PC-3 (cell line): ENCODE measurements at regions not wholly inside any gene's neighbourhood (a gene's known extent, or its start where the extent isn't known, plus 50 kb on each side); places are given as distances from the start of the nearest gene placed in this dataset.

ENCODE experiments used
- CTCF ChIP-seq: fragments of 300-600 bp; sonication (generic); conservative IDR thresholded peaks from 2 replicates; pipeline ENCODE4 v1.5.1; 2017; ENCODE audit warnings: antibody characterized with exemption, low read depth, mild to moderate bottlenecking, low read length
- EZH2 ChIP-seq: fragments of 300-600 bp; sonication (generic); IDR thresholded peaks from one replicate; pipeline ENCODE4 v1.6.1; 2017; ENCODE audit warnings: antibody characterized with exemption, mild to moderate bottlenecking, low read length; ENCODE audit not compliant: unreplicated experiment
- EZH2phosphoT487 ChIP-seq: fragments of 300-600 bp; sonication (generic); IDR thresholded peaks from 2 replicates; pipeline ENCODE4 v1.6.1; 2018; ENCODE audit warnings: mild to moderate bottlenecking, antibody characterized with exemption, low read length, borderline replicate concordance

GRCh38 chr11:10379871-10380568, 75.0 kb upstream of the AMPD3 start:
- TF ChIP-seq EZH2, result no peak
- no peak for TF ChIP-seq CTCF
- TF ChIP-seq EZH2phosphoT487, result no peak
